GM21360 (cell line): ENCODE measurements at regions not wholly inside any gene's neighbourhood (a gene's known extent, or its start where the extent isn't known, plus 50 kb on each side); places are given as distances from the start of the nearest gene placed in this dataset.

ENCODE experiments used
- ATAC-seq: cut with Tn5 transposase; IDR thresholded peaks from one replicate; pipeline ENCODE4 v1.9.1; 2021; ENCODE audit warnings: mild to moderate bottlenecking, moderate library complexity; ENCODE audit not compliant: unreplicated experiment

GRCh38 chr11:80592546-80592945 lies 1151.7 kb upstream of the TENM4 start:
- no peak for ATAC-seq

DNA sequence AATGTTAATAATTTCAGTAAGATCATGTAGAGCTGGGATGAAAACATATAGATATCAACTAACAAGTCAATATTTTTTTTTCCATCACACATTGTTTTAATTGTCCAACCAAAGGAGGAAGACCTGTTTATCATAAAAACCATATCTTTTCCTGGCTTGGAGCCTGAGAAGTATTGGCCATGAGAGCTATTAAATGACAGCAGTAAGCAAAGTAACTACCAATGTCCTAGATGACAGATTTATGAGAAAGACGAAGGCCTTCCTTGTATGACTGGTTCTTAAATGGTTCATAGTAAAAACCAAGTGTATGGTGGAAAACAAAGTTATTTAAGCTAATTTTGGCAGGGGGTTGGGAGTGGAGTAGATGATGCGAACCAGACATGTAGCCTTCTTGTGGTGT lies 1147.1 kb upstream of the TENM4 start:
- no peak for ATAC-seq

GRCh38 chr11:80586464-80586863 lies 1145.6 kb upstream of the TENM4 start:
- no peak for ATAC-seq

- no peak for ATAC-seq
Observed at GRCh38 chr11:80584661-80585060, 1143.8 kb upstream of the TENM4 start.

- no peak for ATAC-seq
Observed at GRCh38 chr11:80569832-80570231, 1129.0 kb upstream of the TENM4 start.

DNA sequence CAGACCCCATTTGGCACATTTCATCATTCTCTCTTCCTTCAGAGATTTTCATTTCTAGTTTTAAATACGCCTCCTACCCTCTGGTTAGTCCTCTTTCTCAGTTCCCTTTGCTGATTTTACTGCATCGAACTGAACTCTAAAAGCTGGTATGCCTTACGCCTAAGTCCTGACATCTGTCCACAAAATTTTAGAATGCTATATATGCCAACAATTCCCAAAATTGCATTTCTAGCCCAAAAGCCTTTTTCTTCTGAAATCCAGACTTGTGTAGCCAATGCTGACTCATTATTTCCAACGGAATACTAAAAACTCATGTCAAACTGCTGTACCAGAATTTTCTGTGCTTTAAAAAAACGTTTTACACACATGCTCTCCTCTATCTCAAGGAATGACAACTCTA lies 1124.4 kb upstream of the TENM4 start:
- no peak for ATAC-seq

- no peak for ATAC-seq
Observed at GRCh38 chr11:80562523-80563125, 1121.8 kb upstream of the TENM4 start.

DNA sequence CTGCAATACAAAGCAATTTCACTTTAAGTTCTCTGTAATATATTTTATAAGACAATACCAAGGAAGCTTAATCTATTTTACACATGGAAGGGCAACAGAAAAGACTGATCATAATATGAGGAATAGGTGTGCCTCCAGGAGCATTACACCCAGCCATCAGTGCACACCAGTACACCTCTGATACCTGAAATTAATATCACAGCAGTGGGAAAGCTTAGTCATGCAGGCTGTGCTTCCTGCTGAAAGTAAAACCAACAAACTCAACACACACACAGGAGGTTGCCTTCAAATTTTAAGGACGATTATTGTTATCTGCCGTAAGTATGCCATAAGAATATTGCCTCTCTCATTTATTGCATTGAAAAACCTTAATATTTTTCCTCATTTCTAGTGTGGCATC lies 1119.1 kb upstream of the TENM4 start:
- ATAC-seq, result no peak

GRCh38 chr11:80553565-80553964 lies 1112.7 kb upstream of the TENM4 start:
- ATAC-seq, result no peak

DNA sequence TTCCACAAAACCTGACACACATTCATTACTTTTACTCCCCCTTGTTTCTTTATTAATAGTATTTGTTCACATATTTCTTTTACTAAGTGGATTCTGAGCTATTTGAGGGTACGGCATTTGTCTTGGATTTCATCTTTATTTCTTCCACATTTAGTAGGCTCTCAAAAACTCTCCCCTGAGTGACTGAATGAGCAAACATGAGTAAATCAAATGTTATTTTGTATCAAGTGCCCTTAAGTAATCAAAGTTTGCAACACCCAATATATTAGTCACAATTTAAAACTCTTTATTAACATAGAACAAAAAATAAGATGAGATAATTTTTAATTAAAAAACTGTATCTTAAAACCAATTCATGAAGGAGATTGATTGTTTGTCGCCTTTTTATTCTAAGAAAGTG lies 1101.9 kb upstream of the TENM4 start:
- ATAC-seq, result no peak

GRCh38 chr11:80538040-80538439 lies 1097.2 kb upstream of the TENM4 start:
- ATAC-seq, result no peak

DNA sequence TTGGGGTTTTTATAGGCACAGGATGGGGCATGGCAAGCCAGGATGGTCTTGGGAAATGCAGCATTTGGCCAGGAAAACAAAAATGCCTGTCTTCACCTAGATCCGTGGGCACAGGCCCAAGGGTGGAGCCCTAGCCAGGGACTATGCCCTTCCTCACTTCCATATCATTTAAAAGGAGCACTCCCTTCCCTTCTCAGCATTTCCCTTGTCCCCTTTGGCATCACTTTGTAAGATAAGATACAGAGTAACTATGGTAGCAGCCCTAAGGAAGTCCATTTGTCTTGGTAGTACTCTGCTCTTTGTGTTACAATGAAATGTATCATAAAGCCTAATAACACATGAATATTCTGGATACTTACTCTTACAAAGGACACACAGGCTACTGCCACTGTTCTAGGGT lies 1092.6 kb upstream of the TENM4 start:
- no peak for ATAC-seq

DNA sequence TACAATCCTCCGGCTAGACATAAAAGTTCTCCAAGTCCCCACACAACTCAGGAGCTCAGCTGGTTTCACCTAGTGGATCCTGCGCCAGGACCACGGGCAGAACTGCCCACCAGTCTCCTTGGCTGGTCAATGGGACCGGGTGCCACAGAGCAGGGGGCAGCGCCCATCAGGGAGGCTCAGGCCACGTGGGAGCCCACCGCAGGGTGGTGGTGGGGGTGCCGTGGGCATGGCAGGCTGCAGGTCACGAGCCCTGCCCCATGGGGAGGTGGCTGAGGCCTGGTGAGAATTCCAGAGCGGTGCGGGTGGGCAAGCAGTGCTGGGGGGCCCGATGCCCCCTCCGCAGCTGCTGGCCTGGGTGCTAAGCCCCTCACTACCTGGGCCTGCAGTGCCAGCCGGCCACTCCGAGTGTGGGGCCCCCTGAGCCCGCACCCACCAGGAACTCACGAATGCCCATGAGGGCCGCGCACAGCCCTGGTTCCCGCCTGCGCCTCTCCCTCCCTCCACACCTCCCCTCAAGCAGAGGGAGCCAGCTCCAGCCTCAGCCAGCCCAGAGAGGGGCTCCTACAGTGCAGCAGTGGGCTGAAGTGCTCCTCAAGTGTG lies 1091.9 kb upstream of the TENM4 start:
- no peak for ATAC-seq

GRCh38 chr11:80529726-80530125 lies 1088.9 kb upstream of the TENM4 start:
- no peak for ATAC-seq

GRCh38 chr11:80525663-80526405 lies 1085.0 kb upstream of the TENM4 start:
- no peak for ATAC-seq

GRCh38 chr11:80524349-80524748 lies 1083.5 kb upstream of the TENM4 start:
- no peak for ATAC-seq

DNA sequence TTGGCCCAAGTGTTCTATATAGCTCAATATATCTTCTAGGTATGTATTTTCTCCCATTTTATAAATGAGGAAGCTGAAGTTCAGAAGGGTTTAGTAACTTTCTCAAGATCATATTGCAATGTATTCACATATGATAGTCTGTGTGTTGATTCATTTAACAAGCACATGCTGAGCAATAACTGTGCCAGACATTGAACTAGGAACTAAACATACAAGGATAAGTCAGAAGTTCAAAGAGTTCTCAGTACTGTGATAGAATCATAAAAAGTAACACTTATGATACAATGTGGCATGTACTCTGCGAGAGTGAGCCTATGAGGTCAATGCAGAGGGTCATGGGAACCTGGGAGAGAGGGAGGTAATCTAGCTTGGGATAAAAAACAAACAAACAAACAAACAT lies 1082.2 kb upstream of the TENM4 start:
- ATAC-seq, result no peak

GRCh38 chr11:80521592-80521991 lies 1080.8 kb upstream of the TENM4 start:
- ATAC-seq, result no peak

DNA sequence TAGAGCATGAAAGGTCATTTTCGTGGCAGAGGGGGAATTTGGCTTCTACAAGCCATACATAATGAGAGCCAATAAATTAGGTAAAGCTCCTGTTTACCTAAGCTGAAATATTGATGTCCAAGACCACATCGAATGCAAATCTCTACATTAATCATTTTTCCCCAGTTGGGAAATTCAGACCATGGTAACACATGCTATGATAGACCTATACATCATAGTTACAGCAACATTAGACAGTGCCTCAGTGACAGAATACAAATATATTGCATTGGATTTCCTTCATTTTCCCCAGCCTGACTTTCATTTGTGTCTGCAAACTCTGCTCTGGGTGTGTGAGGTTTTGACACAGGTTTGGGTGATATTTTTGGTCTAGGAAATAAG lies 1079.7 kb upstream of the TENM4 start:
- no peak for ATAC-seq

DNA sequence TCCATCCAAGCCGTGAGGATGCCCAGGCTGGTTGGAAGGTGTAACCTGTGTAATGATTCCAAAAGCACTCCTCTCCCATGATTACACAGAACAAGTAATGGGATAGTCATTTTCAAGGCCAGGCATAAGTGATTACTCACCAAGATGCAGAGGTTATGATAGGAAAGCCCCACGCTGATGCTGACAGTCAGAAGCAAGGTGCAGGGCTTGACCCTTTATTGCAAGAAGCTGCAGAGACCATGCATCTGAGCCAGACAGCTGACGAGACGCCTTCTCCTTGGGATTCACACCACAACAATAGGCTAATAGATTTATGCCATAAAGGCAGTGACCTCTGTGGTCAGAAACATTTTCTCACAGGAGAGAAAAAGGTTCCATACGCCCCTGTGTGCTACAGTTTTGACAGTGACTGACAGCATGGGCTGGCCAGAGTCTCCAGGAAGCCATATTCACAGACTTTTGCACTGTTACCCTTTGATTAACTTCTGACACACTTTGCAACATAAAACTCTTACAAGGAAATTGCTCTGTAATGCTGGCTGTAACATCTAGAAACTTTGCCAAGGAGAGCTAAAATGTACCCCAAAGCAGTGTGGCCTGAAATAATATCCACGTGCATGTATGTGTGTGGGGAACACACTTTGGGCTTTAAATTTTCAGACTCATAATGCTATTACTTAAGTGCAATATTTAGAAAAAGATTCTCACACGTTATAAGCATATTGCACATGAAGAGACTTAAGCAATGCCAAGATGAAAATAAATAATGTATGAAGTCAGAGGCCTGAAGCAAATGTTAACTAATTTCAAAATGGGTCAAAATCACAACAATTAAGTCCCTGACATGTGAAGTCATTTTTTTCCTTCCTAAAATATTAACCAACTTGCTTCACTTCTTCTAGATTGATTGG lies 1079.0 kb upstream of the TENM4 start:
- no peak for ATAC-seq

- no peak for ATAC-seq
Observed at GRCh38 chr11:80517701-80518100, 1076.9 kb upstream of the TENM4 start.
